Hepatocyte (in vitro differentiated cells): ENCODE measurements at regions not wholly inside any gene's neighbourhood (a gene's known extent, or its start where the extent isn't known, plus 50 kb on each side); places are given as distances from the start of the nearest gene placed in this dataset.

Experiments used
- CTCF ChIP-seq: fragments of 200-600 bp; sonication (generic); IDR thresholded peaks from 2 replicates; pipeline ENCODE4 v1.5.1; 2016; ENCODE audit warnings: antibody characterized with exemption, mild to moderate bottlenecking; ENCODE audit not compliant: poor library complexity
- EZH2 ChIP-seq: fragments of 200-600 bp; sonication (generic); IDR thresholded peaks from 2 replicates; pipeline ENCODE4 v1.6.1; 2016; ENCODE audit warnings: antibody characterized with exemption, mild to moderate bottlenecking, borderline replicate concordance
- EZH2phosphoT487 ChIP-seq: fragments of 200-600 bp; sonication (generic); IDR thresholded peaks from one replicate; pipeline ENCODE4 v1.6.1; 2018; ENCODE audit warnings: antibody characterized with exemption, mild to moderate bottlenecking, low read depth, moderate library complexity; ENCODE audit not compliant: unreplicated experiment, severe bottlenecking

DNA sequence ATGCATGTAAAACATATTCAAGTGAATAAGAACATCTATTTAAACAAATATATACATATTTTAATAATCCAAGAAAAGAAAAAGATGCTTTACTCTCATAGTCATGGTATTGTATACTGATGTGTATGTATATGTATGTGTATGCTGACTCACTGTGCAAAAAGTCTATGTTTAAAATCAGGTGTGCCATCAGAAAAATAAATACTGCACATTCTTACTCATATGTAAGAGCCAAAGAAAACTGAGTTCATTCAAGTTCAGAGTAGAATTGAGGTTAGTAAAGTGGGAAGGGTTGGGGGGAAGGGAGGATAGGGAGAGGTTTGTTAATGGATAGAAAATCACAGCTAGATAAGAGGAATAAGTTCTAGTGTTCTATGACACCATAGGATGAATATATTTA lies 403.9 kb upstream of the SMIM31 start:
- no peak for TF ChIP-seq EZH2phosphoT487
- TF ChIP-seq CTCF = no peak
- no peak for TF ChIP-seq EZH2
